GM19025 (cell line): ENCODE measurements at regions not wholly inside any gene's neighbourhood (a gene's known extent, or its start where the extent isn't known, plus 50 kb on each side); places are given as distances from the start of the nearest gene placed in this dataset.
"Not testable (repeated sequence)": the region's sequence is repeated elsewhere in the genome, so short reads cannot be mapped to it uniquely, and the experiment has no call there.

ENCODE experiments used
- ATAC-seq: cut with Tn5 transposase; IDR thresholded peaks from one replicate; pipeline ENCODE4 v1.9.1; 2021; ENCODE audit warnings: mild to moderate bottlenecking, low read depth, moderate library complexity; ENCODE audit not compliant: unreplicated experiment

- not testable (repeated sequence) for ATAC-seq
Observed at GRCh38 chr2:236787376-236787775, 217.8 kb downstream of the ACKR3 start.

GRCh38 chr2:236787885-236788284 is 218.3 kb downstream of the ACKR3 start:
- ATAC-seq: no peak

- no peak for ATAC-seq
Observed at GRCh38 chr2:236790963-236791362, 221.3 kb downstream of the ACKR3 start.

GRCh38 chr2:236793023-236794011 is 223.7 kb downstream of the ACKR3 start:
- no peak for ATAC-seq

- ATAC-seq: no peak
Observed at GRCh38 chr2:236794176-236794957, 224.7 kb downstream of the ACKR3 start.

GRCh38 chr2:236795169-236795860 is 225.7 kb downstream of the ACKR3 start:
- no peak for ATAC-seq

GRCh38 chr2:236795861-236796219 is 226.2 kb downstream of the ACKR3 start:
- no peak for ATAC-seq

GRCh38 chr2:236796236-236796635 is 226.6 kb downstream of the ACKR3 start:
- ATAC-seq: no peak

GRCh38 chr2:236797411-236797810 is 227.8 kb downstream of the ACKR3 start:
- no peak for ATAC-seq

GRCh38 chr2:236798491-236798890 is 228.9 kb downstream of the ACKR3 start:
- no peak for ATAC-seq

GRCh38 chr2:236799391-236800026 is 229.9 kb downstream of the ACKR3 start:
- ATAC-seq: no peak

GRCh38 chr2:236802862-236803261 is 233.2 kb downstream of the ACKR3 start:
- ATAC-seq: no peak

GRCh38 chr2:236803621-236804020 is 234.0 kb downstream of the ACKR3 start:
- no peak for ATAC-seq

GRCh38 chr2:236805800-236806531 is 236.3 kb downstream of the ACKR3 start:
- no peak for ATAC-seq

GRCh38 chr2:236809716-236810115 is 240.1 kb downstream of the ACKR3 start:
- ATAC-seq: no peak

GRCh38 chr2:236811062-236811656 is 241.5 kb downstream of the ACKR3 start:
- no peak for ATAC-seq

GRCh38 chr2:236813766-236814165 is 244.1 kb downstream of the ACKR3 start:
- ATAC-seq: no peak

GRCh38 chr2:236814593-236814992 is 245.0 kb downstream of the ACKR3 start:
- no peak for ATAC-seq

- ATAC-seq: no peak
Observed at GRCh38 chr2:236815746-236816145, 246.1 kb downstream of the ACKR3 start.
